RWPE1 (cell line): ENCODE measurements at regions not wholly inside any gene's neighbourhood (a gene's known extent, or its start where the extent isn't known, plus 50 kb on each side); places are given as distances from the start of the nearest gene placed in this dataset.

Experiments
- CTCF ChIA-PET: fragments of 350-600 bp; sonication (Branson Sonifier 250); formaldehyde crosslinking; extraction: SDS; loops from one replicate; lab custom pipeline; 2021; lab: Yijun Ruan, JAX
- POLR2A ChIA-PET: fragments of 400-600 bp; formaldehyde crosslinking; extraction: SDS; loops from one replicate; lab custom pipeline; 2020; ENCODE audit warnings: antibody characterized with exemption; ENCODE audit not compliant: low non-redundant PET; lab: Yijun Ruan, JAX
- DNase-seq: peaks from one replicate; pipeline ENCODE4 v3.0.0; 2012; ENCODE audit warnings: low spot score
- H3K27ac ChIP-seq: fragments of 450-650 bp; 2 replicates; pipeline ENCODE4 v1.5.1; 2017
- CTCF ChIP-seq: fragments of 450-650 bp; conservative IDR thresholded peaks from 2 replicates; pipeline ENCODE4 v1.5.1; 2017; ENCODE audit warnings: low read depth, mild to moderate bottlenecking

- DNase-seq = no peak
- no peak for TF ChIP-seq CTCF
- POLR2A ChIA-PET = no interaction called here
- no peak overlapping the region for H3K27ac ChIP-seq
- CTCF ChIA-PET = no interaction called here
Measured at GRCh38 chr3:3260870-3261269, 81.4 kb upstream of the CRBN start.

GRCh38 chr3:3259181-3259580 lies 79.7 kb upstream of the CRBN start:
- ChIA-PET POLR2A (no interaction called here), CTCF (no interaction called here)
- no peak for DNase-seq
- no peak for TF ChIP-seq CTCF
- H3K27ac ChIP-seq = no peak overlapping the region

- CTCF ChIA-PET = no interaction called here
- no peak for TF ChIP-seq CTCF
Measured at GRCh38 chr3:3258281-3258680, 78.8 kb upstream of the CRBN start.

GRCh38 chr3:3241596-3241995 lies 62.1 kb upstream of the CRBN start:
- TF ChIP-seq CTCF = no peak
- POLR2A ChIA-PET = no interaction called here
- H3K27ac ChIP-seq = no peak overlapping the region
- CTCF ChIA-PET = interaction anchor here (0.6 kb wide), 1 partner anchor 30 kb away, joined by 7 read pairs; no protein-coding TSS in a partner anchor
- DNase-seq = no peak

More at GRCh38 chr3:3258281-3258680, 78.8 kb upstream of the CRBN start:
- no peak for DNase-seq
- POLR2A ChIA-PET = no interaction called here
- no peak overlapping the region for H3K27ac ChIP-seq

GRCh38 chr3:3240986-3241385 lies 61.5 kb upstream of the CRBN start:
- ChIA-PET CTCF (interaction anchor here (0.6 kb wide), 1 partner anchor 31 kb away, joined by 7 read pairs; no protein-coding TSS in a partner anchor), POLR2A (no interaction called here)
- no peak for DNase-seq
- no peak for TF ChIP-seq CTCF
- H3K27ac ChIP-seq = no peak overlapping the region

- TF ChIP-seq CTCF = no peak
- no peak for DNase-seq
- no peak overlapping the region for H3K27ac ChIP-seq
- CTCF ChIA-PET = no interaction called here
- POLR2A ChIA-PET = no interaction called here
Measured at GRCh38 chr3:3237979-3238378, 58.5 kb upstream of the CRBN start.
